Rectal smooth muscle tissue (tissue), 1 donor: ENCODE measurements at regions not wholly inside any gene's neighbourhood (a gene's known extent, or its start where the extent isn't known, plus 50 kb on each side); places are given as distances from the start of the nearest gene placed in this dataset.

ENCODE experiments used
- H3K27ac ChIP-seq: one replicate; pipeline ENCODE4 v1.7.0; 2013; ENCODE audit warnings: low read depth, low read length, inconsistent platforms
- H3K27me3 ChIP-seq: one replicate; pipeline ENCODE4 v1.7.0; 2013; ENCODE audit warnings: low read length; ENCODE audit not compliant: control insufficient read depth, insufficient read depth
- H3K36me3 ChIP-seq: one replicate; pipeline ENCODE4 v1.7.0; 2013; ENCODE audit warnings: low read length; ENCODE audit not compliant: control insufficient read depth, insufficient read depth
- H3K4me1 ChIP-seq: one replicate; pipeline ENCODE4 v1.7.0; 2013; ENCODE audit warnings: low read length; ENCODE audit not compliant: control insufficient read depth, insufficient read depth
- H3K4me3 ChIP-seq: one replicate; pipeline ENCODE4 v1.7.0; 2013; ENCODE audit warnings: low read length
- H3K9ac ChIP-seq: one replicate; pipeline ENCODE4 v1.7.0; 2013; ENCODE audit warnings: low read length

DNA sequence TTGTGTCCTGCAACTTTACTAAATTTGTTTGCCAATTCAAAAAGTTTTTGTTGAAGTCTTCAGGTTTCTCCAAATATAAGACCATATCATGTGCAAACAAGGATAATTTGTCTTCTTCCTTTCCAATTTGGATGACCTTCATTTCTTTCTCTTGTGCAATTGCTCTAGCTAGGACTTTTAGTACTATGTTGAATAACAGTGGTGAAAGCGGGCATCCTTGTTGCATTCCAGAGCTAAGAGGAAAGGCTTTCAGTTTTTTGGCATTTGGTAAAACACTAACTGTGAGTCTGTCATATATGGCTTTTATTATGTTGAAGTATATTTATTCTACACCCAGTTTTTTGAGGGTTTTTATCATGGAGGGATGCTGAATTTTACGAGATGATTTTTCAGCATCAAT, 630.0 kb upstream of the ADGRL2 start:
- H3K36me3 ChIP-seq: no peaks in the 10 kb centered on the region
- no peak overlapping the region for H3K9ac ChIP-seq
- no peaks in the 10 kb centered on the region for H3K27me3 ChIP-seq
- no peaks in the 10 kb centered on the region for H3K4me1 ChIP-seq
- H3K27ac ChIP-seq: no peak overlapping the region
- no peak overlapping the region for H3K4me3 ChIP-seq

- no peaks in the 10 kb centered on the region for H3K27me3 ChIP-seq
Measured at GRCh38 chr1:81165963-81166362, 634.8 kb upstream of the ADGRL2 start.

GRCh38 chr1:81160696-81161095, 640.0 kb upstream of the ADGRL2 start:
- no peak overlapping the region for H3K9ac ChIP-seq
- H3K4me3 ChIP-seq: no peak overlapping the region
- no peak overlapping the region for H3K27ac ChIP-seq
- H3K36me3 ChIP-seq: no peaks in the 10 kb centered on the region
- no peaks in the 10 kb centered on the region for H3K4me1 ChIP-seq
- no peaks in the 10 kb centered on the region for H3K27me3 ChIP-seq

More at GRCh38 chr1:81165963-81166362, 634.8 kb upstream of the ADGRL2 start:
- no peak overlapping the region for H3K27ac ChIP-seq
- H3K9ac ChIP-seq: no peak overlapping the region
- no peaks in the 10 kb centered on the region for H3K36me3 ChIP-seq
- H3K4me1 ChIP-seq: no peaks in the 10 kb centered on the region
- no peak overlapping the region for H3K4me3 ChIP-seq

DNA sequence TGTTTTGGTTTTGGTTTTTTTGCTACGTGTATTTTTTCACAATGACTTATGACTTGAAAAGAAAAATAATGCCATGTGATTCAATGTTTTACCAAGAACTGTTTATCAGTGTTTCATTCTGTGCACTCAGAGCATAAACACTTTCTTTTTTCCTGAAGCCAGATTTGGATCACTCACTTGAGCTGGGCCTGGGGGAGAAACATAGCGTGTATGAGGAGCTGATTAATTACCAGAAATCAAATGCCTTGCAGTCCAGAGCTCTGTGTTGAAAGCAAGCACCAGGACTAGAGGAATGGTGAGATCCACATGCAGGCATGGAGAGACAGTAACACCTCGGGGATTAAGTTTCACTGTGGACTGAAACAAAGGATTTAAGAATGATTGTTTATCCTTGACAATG, 642.1 kb upstream of the ADGRL2 start:
- no peaks in the 10 kb centered on the region for H3K27me3 ChIP-seq
- H3K9ac ChIP-seq: no peak overlapping the region
- H3K27ac ChIP-seq: no peak overlapping the region
- no peaks in the 10 kb centered on the region for H3K36me3 ChIP-seq
- H3K4me3 ChIP-seq: no peak overlapping the region
- H3K4me1 ChIP-seq: no peaks in the 10 kb centered on the region

DNA sequence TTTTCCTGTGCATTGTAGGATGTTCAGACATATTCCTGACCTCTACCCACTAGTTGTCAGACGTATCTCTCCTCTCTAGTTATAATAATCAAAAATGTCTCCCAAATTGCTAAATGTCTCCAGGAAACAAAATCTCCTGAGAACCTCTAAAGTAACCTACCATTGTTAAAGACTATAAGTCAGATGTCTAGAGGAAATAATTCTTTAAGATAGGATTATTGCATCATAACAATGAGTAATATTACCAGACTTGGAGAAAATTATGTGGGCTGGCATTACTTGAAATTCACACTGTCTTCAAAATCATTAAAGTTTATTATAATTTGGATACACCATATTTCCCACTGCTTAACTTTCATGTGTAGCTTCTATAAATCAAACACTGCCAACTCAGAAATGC, 643.0 kb upstream of the ADGRL2 start:
- H3K36me3 ChIP-seq: no peaks in the 10 kb centered on the region
- no peak overlapping the region for H3K4me3 ChIP-seq
- H3K9ac ChIP-seq: no peak overlapping the region
- no peak overlapping the region for H3K27ac ChIP-seq
- no peaks in the 10 kb centered on the region for H3K4me1 ChIP-seq
- H3K27me3 ChIP-seq: no peaks in the 10 kb centered on the region

DNA sequence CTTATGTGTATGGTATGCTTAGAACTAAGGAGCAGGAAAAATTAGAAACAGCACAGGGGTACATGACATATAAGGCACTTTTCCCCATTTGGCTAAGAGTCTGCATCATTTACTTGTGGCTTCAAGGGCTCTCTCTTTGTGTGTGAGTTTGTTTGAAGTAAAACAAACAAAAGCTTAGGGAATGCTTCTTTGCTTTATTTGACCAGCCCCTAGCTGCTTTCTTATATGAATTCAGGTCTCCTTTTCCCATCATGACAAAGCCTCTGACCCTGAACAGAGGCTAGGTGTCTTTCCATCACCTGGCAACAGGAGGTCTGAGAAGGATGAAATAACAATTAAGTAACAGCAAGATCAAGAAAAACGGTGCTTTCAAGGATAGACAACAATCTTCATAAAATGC, 643.8 kb upstream of the ADGRL2 start:
- Histone ChIP-seq H3K27me3 (no peaks in the 10 kb centered on the region), H3K4me3 (no peak overlapping the region), H3K27ac (no peak overlapping the region), H3K4me1 (no peaks in the 10 kb centered on the region), H3K36me3 (no peaks in the 10 kb centered on the region), H3K9ac (no peak overlapping the region)

DNA sequence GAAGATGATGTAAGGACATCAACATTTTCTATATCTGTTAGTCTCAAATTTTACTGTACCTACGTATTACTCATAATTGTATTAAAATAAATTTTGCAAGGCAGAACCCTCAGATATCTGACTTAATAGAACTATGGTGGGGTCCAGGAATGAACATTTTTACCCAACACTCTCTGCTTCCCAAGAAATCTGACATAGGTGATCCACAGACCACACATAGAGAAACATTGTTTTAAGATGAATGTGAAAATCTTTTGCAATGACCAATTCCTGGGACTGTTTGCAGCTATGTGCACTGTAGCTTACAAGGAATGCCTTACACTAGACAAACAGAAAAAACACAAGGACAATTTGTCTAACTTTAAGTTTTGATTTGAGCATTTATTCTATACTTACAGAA, 645.6 kb upstream of the ADGRL2 start:
- H3K36me3 ChIP-seq: no peaks in the 10 kb centered on the region
- no peak overlapping the region for H3K27ac ChIP-seq
- no peak overlapping the region for H3K4me3 ChIP-seq
- H3K9ac ChIP-seq: no peak overlapping the region
- no peaks in the 10 kb centered on the region for H3K27me3 ChIP-seq
- H3K4me1 ChIP-seq: no peaks in the 10 kb centered on the region

DNA sequence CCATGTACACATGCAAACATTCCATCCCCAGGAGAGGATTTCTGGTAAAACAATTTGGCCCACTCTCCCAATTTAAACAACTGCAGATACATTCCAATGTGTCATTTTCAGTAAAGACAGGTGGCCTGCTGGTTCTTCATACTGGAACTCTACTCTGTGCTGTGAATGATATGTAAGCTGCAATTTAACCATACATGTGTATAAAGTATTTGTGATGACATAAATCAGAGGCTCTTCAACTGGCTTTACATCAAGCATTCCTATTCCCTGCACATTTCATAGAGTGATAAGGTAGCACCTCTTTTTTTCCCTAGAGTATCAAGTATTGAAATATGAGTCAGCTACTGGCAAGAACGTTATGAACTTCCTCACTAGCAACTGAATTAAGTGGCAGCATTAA, 649.5 kb upstream of the ADGRL2 start:
- Histone ChIP-seq H3K4me3 (no peak overlapping the region), H3K4me1 (no peaks in the 10 kb centered on the region), H3K27me3 (no peaks in the 10 kb centered on the region), H3K27ac (no peak overlapping the region), H3K9ac (no peak overlapping the region), H3K36me3 (no peaks in the 10 kb centered on the region)

DNA sequence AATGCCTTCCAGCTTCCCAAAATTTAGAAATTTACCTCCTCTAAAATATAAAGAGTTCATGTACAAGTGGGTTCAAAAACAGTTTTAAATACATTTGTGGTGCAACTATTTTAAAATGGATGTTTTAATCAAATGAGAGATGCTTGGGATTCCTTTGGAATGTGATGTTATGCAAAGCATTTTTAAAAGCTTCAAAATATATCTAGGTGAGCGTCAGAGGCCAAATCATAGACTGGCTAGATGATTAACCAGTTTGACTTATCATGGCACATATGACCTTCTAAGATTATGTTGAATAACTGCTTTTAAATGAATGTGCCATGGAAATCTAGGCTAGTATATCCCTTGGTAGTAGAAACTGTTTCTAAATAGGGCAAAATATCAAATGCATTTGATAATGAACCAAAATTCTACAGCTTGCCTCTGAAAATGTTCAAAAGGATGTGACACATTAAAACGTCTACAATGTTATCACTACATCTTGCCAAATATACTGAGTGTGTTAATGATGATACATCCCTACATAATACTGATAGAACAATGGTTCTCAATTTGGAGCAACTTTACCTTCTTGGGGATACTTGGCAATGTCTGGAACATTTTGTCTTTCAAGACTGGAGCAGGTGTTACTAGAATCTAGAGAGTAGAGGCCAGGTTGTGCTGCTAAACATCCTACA, 650.9 kb upstream of the ADGRL2 start:
- H3K4me3 ChIP-seq: no peak overlapping the region
- H3K27me3 ChIP-seq: no peaks in the 10 kb centered on the region
- no peak overlapping the region for H3K9ac ChIP-seq
- H3K4me1 ChIP-seq: no peaks in the 10 kb centered on the region
- no peak overlapping the region for H3K27ac ChIP-seq
- H3K36me3 ChIP-seq: no peaks in the 10 kb centered on the region

DNA sequence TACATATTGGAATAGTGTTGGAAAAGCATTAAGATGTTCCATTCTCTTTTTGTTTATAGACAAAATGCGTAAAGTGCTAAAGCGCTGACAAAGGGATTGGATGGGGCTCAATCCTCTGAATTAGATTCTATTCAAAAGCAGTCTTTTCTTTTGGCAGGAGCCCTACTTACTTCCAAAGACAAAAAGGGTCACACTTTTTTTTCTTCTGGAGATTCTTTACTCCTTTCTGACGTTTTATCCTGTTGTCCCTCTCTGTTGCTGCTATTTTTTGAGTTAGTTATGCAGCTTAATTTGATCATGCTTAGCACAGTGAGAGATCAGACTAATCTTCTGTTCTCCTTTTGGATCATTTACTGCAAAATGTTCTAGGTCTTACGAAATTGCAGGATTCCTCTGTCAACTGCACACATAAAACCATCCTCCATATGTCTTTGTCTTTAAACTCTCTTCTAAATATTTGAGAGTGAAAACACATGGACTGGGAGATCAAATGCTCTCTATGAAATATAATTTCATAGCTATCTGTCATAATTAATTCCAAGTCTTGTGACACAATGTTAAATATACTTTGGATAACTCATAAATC, 656.4 kb upstream of the ADGRL2 start:
- H3K27ac ChIP-seq: no peak overlapping the region
- no peaks in the 10 kb centered on the region for H3K27me3 ChIP-seq
- H3K4me1 ChIP-seq: no peaks in the 10 kb centered on the region
- no peak overlapping the region for H3K4me3 ChIP-seq
- H3K36me3 ChIP-seq: no peaks in the 10 kb centered on the region
- H3K9ac ChIP-seq: no peak overlapping the region

DNA sequence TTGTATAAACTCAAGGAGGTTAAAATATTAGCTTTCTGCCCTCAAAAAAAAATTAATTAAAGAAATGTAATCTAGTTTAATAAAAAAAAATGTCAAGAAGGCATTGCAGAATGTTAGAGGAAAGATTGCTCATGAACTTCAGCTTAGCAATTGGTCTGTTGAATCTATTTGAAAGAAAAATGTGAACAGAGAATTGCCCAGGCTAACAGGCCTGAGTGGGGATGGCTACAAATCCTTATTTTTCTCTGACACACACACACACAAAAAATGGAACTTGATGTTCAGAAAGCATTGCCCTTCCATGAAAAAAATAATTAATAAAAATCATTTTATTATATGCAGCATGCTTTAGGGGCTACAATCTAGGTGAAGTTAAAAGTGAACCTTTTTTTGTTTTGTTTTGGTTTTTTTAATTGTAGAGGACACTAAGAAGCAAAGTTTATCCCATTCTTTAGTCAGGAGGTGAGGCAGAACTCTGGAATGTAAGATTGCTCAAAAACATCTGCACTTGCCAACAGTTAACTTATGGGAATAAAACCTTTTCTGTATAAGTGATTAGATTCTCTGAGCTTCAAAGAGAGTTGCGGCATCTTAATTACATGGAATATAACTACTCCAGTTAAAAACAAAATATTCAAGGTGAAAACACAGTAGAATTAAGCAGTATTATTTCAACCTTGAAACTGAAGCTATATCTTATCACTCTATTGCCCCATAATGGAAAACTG, 658.5 kb upstream of the ADGRL2 start:
- H3K27ac ChIP-seq: no peak overlapping the region
- H3K9ac ChIP-seq: no peak overlapping the region
- no peaks in the 10 kb centered on the region for H3K27me3 ChIP-seq
- no peaks in the 10 kb centered on the region for H3K4me1 ChIP-seq
- no peaks in the 10 kb centered on the region for H3K36me3 ChIP-seq
- no peak overlapping the region for H3K4me3 ChIP-seq

- Histone ChIP-seq H3K27me3 (no peaks in the 10 kb centered on the region), H3K36me3 (no peaks in the 10 kb centered on the region), H3K4me3 (no peak overlapping the region), H3K27ac (no peak overlapping the region), H3K4me1 (no peaks in the 10 kb centered on the region), H3K9ac (no peak overlapping the region)
Measured at GRCh38 chr1:81135524-81135923, 665.2 kb upstream of the ADGRL2 start.

DNA sequence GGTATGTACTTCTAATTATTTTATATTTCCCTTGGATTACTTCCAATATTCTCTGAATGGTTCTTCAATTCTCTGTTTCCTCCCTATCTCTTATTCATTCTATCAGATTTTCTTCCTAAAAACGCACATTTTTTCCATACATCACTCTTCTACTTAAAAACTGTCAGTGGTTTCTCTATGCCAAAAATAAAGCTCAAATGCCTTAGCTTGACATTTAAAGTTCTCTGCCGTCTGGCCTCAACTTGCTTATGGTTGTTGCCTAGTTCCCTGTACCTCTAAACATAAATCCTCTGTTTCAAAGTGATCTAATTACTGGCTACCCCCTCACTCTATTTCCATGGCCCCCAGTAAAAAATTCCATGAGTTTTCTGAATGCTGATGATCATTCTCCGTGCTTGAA, 671.0 kb upstream of the ADGRL2 start:
- no peak overlapping the region for H3K27ac ChIP-seq
- no peak overlapping the region for H3K4me3 ChIP-seq
- H3K36me3 ChIP-seq: no peaks in the 10 kb centered on the region
- H3K9ac ChIP-seq: no peak overlapping the region
- H3K27me3 ChIP-seq: no peaks in the 10 kb centered on the region
- H3K4me1 ChIP-seq: no peaks in the 10 kb centered on the region
